ENCODE measurements at regions not wholly inside any gene's neighbourhood (a gene's known extent, or its start where the extent isn't known, plus 50 kb on each side); places are given as distances from the start of the nearest gene placed in this dataset.

DNA sequence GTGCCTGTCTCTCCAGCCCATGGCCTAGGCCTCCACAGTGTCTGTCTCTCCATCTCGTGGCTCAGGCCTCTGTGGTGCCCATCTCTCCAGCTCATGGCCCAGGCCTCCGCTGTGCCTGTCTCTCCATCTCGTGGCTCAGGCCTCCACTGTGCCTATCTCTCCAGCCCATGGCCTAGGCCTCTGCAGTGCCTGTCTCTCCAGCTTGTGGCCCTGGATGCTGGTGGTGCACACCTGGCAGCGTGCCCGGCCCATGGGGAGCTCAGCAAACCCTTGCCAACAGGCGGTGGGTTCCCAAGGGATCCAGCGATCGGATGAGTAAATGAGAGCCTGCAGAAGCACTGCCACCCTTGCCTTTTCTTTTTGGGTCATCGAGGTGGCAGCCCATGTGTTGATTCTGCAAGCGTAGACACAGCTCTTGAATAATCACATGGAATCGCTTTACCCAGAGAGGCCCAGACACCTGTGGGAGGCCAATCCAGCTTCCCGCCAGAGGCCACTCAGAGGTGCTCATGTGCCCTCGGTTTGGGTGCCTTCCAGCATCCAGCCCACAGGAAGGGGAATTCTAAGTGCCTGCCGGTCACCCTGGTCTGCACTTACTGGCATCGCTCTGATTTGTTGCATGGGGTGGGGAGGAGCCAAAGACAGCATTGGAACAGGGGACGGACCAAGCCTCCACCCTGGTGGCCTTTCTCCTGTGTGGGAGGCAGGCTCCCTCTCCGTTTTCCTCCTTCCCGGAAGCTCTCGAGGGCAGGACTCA is 101.8 kb upstream of the HDAC4 start:
- no peak for DNase-seq

GRCh38 chr2:239500574-239501550 is 100.0 kb upstream of the HDAC4 start:
- no peak for DNase-seq

GRCh38 chr2:239499726-239500573 is 99.1 kb upstream of the HDAC4 start:
- DNase-seq, result no peak

GRCh38 chr2:239498981-239499634 is 98.3 kb upstream of the HDAC4 start:
- no peak for DNase-seq

DNA sequence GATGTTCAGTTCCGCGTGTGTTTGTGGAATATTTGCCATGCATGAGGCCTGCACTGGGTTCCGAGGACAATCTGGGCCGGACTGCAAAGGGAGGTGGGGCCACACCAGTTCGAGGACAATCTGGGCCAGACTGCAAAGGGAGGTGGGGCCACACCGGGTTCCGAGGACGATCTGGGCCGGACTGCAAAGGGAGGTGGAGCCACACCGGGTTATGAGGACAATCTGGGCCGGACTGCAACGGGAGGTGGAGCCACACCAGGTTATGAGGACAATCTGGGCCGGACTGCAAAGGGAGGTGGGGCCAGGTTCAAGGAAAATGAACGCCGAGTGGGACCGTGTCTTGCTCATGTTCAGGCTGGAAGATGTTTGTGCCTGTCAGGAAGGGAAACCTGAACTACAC is 97.8 kb upstream of the HDAC4 start:
- no peak for DNase-seq

GRCh38 chr2:239496700-239497099 is 95.9 kb upstream of the HDAC4 start:
- no peak for DNase-seq

- no peak for DNase-seq
Measured at GRCh38 chr2:239495791-239496233, 95.0 kb upstream of the HDAC4 start.

DNA sequence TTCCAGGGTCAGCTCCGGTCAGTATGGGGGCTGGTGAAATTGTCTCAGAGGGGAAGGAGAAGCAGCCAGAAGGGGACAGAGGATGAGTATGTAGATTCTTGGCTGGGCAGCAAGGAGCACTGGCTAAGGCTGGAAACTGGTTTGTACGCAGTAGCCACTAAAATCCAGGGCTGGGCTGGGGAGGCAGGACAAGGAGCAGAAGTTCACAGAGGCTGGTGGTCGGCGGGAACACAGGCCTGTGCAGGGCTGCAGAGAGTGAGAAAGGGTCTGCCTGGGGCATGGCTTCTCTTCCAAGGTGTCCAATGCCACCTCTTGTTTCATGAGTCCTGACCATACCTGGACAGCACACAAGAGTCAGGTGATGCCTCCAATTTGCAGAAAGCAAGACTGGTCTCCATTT is 94.4 kb upstream of the HDAC4 start:
- DNase-seq, result no peak

DNA sequence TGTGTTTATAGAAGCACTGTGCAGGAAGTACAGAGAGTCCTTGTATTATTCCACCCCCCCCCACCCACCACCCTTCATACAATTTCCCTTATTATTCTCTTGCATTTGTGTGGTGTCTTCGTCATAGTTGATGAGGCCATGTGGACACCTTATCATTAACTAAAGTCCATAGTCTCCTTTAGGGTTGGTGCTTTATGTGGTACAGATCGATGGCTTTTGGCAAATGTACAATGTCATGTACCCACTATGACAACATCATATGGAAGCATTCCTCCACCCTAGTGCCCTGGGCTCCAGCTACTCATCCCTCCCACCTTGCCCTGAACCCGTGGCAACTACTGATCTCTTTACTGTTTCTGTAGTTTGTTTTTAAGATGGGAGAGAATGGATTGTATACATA is 93.8 kb upstream of the HDAC4 start:
- DNase-seq, result no peak

DNA sequence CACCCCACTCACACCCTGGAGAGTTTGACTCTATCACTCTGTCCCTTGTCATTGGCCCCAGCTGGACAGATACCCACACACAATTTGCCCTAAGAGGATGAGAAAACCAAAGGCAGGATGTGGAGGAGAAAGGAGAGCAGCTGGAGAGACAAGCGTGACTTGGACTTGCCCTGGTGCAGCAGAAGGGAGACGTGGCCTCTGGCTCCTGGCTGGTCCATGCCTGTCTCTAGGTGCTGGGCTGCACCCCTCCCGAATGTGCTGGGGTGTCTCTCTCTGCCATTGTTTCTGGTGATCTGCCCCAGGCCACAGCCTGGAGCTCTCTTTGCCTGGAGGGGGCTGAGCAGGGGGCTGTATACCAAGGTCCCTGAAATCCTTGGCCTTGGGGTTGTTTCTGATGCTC is 88.7 kb upstream of the HDAC4 start:
- DNase-seq, result no peak

DNA sequence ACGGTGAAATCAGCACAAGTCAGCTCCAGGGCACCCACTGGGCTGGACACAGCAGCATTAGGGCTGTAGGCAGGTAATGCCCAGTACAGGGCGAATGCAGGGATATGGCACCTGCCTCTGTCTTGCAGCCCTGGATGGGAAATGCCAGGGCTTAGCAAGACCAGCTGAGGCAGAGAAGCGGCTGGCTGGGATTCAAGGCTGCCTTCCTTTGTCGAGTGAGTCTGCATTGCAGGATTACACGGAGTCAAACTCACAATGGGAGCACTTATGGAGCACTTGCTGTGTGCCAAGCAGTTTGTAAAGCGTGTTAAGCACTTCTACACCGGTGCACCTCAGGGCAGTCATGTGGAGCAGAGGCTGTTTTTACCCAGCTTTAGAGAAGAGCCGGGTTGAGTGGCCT is 87.3 kb upstream of the HDAC4 start:
- no peak for DNase-seq

GRCh38 chr2:239487272-239487671 is 86.5 kb upstream of the HDAC4 start:
- DNase-seq, result no peak

DNA sequence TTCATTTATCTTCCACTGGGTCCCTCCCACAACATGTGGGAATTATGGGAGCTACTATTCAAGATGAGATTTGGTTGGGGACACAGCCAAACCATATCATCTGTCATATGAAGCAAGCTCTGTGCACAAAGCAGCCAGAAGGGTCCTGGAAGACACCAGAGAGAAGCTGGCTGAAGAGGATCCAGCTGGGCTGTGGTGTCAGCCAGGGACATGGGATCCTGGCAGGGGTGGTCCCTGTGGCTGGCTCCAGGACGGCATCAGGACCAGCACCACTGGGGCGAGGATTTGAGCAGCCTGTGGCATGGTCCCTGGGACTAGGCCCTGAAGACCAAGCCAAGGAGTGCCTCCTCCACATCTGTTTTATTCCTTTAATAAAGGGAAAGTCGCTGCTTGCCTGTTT is 84.8 kb upstream of the HDAC4 start:
- DNase-seq, result no peak

GRCh38 chr2:239484571-239485355 is 83.9 kb upstream of the HDAC4 start:
- no peak for DNase-seq

DNA sequence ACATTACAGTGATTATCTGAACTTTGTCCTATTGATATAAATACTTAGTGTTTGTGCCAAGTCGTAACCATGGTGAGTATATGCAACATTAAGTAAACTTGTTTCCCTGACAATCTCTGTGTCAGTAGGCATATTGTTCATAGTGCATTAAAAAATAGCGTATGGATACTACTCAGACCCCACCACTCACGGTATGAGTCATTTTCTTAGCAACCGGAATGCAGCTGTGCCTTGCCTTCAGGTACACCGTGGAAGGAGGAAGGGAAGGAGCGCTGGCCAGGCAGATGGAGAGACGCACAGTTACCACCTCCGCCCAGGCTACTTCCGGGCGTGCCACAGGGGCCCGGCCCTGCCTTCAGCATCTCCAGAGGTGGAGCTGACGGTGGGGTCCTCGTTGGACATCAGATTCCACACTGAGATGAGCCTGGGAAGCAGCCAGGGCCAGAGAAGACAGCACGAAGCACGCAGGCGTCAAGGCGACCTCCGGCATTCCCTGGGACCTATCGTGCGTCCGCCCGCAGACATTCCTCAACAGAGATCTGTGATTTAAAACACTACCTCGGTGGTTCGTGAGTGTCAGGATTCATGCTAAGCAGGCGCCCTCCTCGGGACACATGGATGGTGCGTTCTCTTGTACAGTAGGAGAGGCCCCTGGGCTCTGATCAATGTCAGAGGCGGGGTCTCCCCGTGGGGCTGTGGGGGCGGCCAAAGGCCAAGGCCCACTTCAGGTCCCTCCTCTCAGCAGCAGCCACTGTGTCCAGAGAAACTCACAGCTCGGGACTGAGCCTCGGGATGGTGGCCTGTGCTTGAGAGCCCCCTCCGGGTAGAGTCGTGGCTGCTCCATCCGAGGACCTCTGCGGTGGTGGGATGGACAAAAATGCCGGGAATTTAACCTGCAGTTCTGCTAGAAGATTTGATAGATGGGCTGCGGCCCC is 82.2 kb upstream of the HDAC4 start:
- no peak for DNase-seq

DNA sequence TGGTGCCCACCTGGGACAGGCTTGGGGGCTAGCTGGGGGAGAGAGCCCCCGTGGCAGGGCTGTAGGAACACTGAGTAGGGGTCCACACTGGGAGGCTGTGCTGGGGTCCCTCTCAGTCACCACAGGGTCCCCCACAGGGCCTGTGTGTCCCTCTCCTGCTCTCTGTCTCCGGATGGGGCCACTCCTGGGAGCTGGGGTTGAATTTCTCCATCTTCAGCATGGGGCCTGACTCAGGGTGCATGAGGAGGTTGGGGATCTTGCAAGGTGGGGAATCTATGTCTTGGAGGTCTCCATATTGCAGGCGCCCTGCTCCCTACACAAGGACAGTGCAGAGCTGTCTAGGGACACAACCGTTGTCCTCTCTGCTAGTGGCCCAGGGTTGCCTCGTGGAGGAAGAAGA is 78.7 kb upstream of the HDAC4 start:
- no peak for DNase-seq

DNA sequence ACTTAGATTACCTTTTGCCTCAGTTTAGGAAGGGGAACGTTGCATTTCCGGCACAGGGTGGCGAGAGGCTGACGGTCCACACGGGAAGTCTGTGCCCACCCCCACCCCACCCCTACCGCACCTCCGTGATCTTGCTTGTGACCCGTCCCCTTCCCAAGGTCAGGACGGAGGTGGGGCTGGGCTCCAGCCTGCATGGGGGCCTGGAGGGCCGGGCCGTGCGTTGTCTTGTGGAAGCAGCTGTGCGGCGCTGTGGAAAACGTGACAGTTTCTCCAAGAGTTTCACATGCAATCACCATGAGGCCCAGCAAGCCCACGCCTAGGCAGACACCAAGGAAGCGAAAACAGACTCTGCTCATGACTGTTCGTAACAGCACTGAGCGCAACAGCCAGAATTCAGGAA is 76.8 kb upstream of the HDAC4 start:
- no peak for DNase-seq

- no peak for DNase-seq
Measured at GRCh38 chr2:239476757-239477585, 76.2 kb upstream of the HDAC4 start.

DNA sequence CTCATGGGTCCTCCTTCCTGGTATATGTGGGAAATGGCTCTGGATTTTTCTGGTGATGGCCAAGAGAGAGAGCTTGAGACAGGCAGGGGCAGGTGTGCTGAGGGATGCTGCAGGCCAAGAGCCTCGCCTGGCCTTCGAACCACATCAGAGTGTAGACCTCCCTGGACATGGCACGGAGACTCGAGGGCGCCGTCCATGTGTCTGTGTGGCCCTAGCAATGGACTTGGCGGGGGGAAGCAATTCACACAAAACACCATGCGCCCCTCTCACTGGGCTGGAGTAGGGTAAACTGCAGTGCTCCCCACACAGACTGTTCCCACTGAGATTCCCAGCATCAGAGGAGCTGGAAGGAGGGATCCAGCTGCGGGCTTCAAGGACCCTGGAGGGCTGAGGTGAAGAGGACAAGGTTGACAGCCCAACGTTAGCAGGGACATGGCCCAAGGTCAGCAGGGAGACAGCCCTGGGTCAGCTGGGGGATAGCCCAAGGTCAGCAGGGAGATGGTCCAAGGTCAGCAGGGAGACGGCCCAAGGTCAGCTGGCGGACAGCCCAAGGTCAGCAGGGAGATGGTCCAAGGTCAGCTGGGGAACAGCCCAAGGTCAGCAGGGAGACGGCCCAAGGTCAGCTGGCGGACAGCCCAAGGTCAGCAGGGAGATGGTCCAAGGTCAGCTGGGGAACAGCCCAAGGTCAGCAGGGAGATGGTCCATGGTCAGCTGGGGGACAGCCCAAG is 75.4 kb upstream of the HDAC4 start:
- no peak for DNase-seq

Measured in dermis blood vessel endothelial cell (primary cell).